GM12874 (cell line): ENCODE measurements at regions not wholly inside any gene's neighbourhood (a gene's known extent, or its start where the extent isn't known, plus 50 kb on each side); places are given as distances from the start of the nearest gene placed in this dataset.

Experiments used
- TF ChIP-seq, protein P1 (sequence below): IDR thresholded peaks from 2 replicates; pipeline ENCODE4 v1.5.1; 2011; ENCODE audit warnings: low read depth, mild to moderate bottlenecking, control low read depth, low read length, moderate library complexity; ENCODE audit not compliant: insufficient read depth

DNA sequence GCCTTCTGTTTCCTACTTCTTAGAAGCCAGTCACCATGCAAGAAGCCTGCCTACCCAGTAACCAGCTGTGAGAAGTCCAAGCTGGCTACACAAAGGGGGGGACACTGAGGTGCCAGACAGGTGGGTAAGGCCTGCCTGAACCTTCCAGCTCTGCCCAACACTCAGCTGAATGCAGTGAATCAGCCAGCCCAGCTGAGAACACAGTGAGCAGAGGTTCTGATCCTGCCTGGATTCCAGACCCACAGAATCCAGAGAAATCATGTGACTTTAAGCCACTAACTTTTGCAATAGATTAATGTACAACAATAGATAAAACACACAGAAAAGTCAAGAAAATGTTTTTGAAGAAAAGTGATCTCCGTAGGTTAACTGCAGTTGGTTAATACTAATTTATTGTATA lies 151.7 kb downstream of the EFNB2 start:
- TF ChIP-seq, protein P1, sequence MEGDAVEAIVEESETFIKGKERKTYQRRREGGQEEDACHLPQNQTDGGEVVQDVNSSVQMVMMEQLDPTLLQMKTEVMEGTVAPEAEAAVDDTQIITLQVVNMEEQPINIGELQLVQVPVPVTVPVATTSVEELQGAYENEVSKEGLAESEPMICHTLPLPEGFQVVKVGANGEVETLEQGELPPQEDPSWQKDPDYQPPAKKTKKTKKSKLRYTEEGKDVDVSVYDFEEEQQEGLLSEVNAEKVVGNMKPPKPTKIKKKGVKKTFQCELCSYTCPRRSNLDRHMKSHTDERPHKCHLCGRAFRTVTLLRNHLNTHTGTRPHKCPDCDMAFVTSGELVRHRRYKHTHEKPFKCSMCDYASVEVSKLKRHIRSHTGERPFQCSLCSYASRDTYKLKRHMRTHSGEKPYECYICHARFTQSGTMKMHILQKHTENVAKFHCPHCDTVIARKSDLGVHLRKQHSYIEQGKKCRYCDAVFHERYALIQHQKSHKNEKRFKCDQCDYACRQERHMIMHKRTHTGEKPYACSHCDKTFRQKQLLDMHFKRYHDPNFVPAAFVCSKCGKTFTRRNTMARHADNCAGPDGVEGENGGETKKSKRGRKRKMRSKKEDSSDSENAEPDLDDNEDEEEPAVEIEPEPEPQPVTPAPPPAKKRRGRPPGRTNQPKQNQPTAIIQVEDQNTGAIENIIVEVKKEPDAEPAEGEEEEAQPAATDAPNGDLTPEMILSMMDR = no peak

DNA sequence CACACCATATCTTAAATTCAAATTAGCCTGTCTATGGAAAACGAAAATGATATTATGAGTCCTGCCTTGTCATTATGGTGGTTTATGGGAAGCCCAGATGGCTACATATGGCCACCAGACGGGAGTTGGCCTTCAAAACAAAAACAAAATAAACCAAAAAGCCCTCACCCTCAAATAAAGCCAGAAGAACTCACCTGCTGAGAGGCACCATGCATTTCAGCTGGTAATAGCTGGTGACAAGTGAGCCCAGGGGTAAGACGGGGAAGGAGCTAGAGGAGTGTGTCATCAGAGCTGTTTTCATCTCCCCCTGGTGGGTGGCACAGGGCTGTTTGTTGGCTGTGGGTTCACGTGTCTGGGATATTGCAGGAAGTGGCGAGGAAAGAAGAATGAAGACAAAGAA lies 152.9 kb downstream of the EFNB2 start:
- TF ChIP-seq, protein P1 = no peak

DNA sequence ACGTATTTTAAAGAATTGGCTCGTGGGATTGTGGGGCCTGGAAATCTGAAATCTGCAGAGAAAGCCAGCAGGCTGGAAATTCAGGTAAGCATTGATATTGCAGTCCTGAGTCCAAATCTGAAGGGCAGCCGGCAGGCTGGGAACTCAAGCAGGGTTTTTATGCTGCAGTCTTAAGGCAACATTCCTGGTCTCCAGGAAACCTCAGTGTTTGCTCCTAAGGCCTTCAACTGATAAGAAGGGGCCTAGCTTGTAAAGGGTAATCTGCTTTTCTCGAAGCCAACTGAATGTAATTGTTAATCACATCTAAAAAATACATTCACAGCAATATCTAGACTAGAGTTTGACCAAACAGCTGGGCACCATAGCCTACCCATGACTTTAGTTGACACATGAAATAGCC lies 154.4 kb downstream of the EFNB2 start:
- TF ChIP-seq, protein P1 = no peak

DNA sequence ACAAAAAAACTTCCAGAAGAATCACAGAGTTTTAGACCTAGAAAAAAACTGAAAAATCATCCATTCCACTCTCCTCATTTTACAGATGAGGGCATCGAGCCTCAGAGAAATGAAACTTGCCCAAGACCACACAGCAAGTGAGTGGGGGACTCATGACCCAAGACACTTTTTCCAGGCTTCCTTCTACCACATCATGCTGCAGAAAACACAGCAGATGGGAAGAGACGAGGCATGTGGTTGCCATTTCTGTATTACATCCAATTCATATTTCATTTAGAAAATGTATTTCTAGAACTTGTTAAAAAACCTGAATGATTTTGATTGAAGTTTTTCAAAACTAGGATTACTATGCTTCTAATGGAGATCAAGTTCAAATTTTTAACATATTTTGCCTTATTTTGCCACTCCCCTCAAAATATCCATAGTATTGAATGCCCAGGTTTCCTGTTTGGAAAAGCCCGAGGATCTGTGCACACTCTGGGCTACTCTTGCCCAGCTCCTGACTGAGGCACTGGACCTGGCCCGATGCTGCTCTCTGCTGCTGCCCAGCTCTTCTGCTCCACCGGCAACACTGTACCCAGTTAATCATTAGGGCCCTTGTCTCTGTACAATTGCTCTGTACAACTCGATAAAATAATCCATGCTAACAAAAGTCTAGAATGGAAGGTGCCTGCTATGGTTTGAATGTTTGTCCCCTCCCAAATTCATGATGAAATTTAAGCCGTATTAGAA lies 157.4 kb downstream of the EFNB2 start:
- TF ChIP-seq, protein P1 = no peak

DNA sequence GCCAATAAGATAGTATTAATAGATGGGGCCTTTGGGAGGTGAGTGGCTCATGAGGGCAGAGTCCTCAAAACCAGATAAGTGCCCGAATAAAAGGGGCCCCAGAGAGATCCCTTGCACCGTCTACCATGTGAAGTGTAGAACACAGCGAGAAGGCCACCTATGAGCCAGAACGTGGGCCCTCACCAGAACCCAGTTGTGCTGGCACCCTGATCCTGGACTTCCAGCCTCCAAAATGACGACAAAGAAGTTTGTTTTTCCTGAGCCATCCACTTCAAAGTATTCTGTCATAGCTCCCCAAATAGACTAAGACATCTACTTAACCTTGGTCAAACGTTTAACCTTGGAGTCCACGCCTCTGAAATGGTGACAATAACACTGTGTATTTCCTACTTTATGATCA lies 158.1 kb downstream of the EFNB2 start:
- TF ChIP-seq, protein P1 = no peak

DNA sequence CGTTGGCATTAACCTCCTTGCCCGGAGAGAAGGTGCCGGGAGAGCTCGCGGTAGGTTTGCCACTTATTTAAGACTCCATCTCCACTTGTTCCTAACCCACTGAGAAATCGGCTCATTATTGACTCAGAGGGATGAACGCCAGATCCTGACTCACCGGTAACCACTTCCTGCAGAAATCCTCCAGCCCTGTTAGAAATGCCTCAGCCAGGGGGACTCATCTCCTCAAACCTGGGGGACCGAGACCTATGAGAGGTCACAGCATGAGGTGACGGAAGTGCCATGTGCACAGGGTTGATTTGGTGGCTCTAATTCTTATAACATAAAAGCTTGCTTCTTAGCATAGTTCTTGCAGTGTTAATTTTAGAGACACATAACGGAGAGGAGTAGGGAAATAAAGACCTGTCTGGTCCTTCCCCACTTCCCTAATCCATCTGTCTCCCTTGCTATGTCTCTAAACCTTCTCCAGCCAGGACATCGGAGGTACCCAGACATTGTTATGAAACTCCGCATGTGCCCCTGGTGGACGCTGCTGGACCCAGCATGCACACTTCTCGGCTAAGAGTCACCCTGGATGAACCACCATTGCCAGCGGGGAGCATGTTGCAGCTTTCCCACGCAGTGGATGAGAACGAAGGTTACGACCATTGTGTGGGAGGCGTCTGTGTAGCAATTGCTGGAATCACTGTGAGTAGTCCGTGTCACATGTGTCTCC lies 158.9 kb downstream of the EFNB2 start:
- TF ChIP-seq, protein P1 = no peak

DNA sequence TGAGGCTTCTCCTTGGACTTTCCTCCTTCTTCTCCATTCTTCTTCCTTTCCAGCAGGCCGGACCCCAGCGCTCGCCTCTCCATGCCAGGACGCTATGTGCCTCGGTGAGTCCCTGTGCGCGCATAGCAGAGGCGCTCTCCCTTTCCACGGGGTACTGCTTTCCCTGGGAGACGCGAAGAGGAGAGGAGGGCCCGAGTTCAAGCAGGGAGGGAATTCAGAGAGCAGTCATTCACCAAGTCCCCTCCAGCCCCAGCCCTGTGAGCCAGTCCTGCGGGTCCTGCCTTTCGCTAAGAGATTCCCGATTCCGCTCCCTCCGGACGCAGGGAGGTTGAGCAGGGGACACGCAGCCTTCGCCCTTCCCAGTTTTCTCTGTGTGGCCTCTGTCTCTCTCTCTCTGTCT lies 160.4 kb downstream of the EFNB2 start:
- TF ChIP-seq, protein P1 = no peak
